ENCODE measurements at regions not wholly inside any gene's neighbourhood (a gene's known extent, or its start where the extent isn't known, plus 50 kb on each side); places are given as distances from the start of the nearest gene placed in this dataset.

DNA sequence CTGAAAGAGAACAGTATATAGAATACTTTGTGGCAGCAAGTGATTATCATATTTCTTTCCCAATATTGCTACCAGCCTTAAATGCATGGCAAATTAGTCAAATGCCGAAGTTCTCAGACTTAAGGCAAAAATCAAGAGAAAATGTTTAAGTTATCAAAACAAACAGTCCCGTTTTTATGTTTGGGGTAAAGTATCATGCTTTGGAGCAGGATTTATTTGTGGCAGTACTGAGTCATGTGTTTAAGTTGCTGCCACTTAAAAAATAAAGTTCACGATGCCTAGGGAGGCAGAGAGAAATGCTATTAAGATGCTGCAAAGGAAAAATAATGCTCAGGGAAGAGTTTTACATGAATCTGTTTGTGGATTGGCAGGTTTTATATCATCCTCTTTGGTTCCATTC lies 417.4 kb upstream of the MDFIC2 start:
- H4K20me1 ChIP-seq (ENCODE audit: insufficient read depth), result no peaks in the 10 kb centered on the region
- H3K9me3 ChIP-seq (ENCODE audit: low read length), result no peaks in the 10 kb centered on the region
- TF ChIP-seq TAF1 (IDR thresholded peaks at IDR 0.05; ENCODE audit: low read depth), result no peak
- TF ChIP-seq EP300 (conservative IDR thresholded peaks at IDR 0.05; ENCODE audit: poor library complexity, severe bottlenecking), result no peak
- no peak for TF ChIP-seq RAD21 (conservative IDR thresholded peaks at IDR 0.05)
- TF ChIP-seq, protein P1, sequence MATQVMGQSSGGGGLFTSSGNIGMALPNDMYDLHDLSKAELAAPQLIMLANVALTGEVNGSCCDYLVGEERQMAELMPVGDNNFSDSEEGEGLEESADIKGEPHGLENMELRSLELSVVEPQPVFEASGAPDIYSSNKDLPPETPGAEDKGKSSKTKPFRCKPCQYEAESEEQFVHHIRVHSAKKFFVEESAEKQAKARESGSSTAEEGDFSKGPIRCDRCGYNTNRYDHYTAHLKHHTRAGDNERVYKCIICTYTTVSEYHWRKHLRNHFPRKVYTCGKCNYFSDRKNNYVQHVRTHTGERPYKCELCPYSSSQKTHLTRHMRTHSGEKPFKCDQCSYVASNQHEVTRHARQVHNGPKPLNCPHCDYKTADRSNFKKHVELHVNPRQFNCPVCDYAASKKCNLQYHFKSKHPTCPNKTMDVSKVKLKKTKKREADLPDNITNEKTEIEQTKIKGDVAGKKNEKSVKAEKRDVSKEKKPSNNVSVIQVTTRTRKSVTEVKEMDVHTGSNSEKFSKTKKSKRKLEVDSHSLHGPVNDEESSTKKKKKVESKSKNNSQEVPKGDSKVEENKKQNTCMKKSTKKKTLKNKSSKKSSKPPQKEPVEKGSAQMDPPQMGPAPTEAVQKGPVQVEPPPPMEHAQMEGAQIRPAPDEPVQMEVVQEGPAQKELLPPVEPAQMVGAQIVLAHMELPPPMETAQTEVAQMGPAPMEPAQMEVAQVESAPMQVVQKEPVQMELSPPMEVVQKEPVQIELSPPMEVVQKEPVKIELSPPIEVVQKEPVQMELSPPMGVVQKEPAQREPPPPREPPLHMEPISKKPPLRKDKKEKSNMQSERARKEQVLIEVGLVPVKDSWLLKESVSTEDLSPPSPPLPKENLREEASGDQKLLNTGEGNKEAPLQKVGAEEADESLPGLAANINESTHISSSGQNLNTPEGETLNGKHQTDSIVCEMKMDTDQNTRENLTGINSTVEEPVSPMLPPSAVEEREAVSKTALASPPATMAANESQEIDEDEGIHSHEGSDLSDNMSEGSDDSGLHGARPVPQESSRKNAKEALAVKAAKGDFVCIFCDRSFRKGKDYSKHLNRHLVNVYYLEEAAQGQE (IDR thresholded peaks at IDR 0.05; ENCODE audit: borderline replicate concordance), result no peak
- TF ChIP-seq MXI1 (conservative IDR thresholded peaks at IDR 0.05; ENCODE audit: poor library complexity, severe bottlenecking), result no peak
- TF ChIP-seq POLR2AphosphoS5 (IDR thresholded peaks at IDR 0.05), result no peak
- no peak for TF ChIP-seq SMC3 (conservative IDR thresholded peaks at IDR 0.05; ENCODE audit: poor library complexity)
- TF ChIP-seq, protein P2, sequence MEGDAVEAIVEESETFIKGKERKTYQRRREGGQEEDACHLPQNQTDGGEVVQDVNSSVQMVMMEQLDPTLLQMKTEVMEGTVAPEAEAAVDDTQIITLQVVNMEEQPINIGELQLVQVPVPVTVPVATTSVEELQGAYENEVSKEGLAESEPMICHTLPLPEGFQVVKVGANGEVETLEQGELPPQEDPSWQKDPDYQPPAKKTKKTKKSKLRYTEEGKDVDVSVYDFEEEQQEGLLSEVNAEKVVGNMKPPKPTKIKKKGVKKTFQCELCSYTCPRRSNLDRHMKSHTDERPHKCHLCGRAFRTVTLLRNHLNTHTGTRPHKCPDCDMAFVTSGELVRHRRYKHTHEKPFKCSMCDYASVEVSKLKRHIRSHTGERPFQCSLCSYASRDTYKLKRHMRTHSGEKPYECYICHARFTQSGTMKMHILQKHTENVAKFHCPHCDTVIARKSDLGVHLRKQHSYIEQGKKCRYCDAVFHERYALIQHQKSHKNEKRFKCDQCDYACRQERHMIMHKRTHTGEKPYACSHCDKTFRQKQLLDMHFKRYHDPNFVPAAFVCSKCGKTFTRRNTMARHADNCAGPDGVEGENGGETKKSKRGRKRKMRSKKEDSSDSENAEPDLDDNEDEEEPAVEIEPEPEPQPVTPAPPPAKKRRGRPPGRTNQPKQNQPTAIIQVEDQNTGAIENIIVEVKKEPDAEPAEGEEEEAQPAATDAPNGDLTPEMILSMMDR (IDR thresholded peaks at IDR 0.05; ENCODE audit: poor library complexity, severe bottlenecking), result no peak
- TF ChIP-seq EZH2 (IDR thresholded peaks at IDR 0.05; ENCODE audit: borderline replicate concordance, insufficient read depth, low read length, poor library complexity, severe bottlenecking), result no peak
- no peak overlapping the region for H3K4me3 ChIP-seq (ENCODE audit: low read length)
- H3K9ac ChIP-seq (ENCODE audit: low read length), result no peak overlapping the region
- H3K9me2 ChIP-seq (ENCODE audit: insufficient read depth, low read length), result no peaks in the 10 kb centered on the region
- no peaks in the 10 kb centered on the region for H3K79me2 ChIP-seq (replicated peaks; ENCODE audit: insufficient read depth, low read length)
- no peak overlapping the region for H3K27ac ChIP-seq (ENCODE audit: low read length)
- H3F3A ChIP-seq (ENCODE audit: insufficient read depth, low read length, poor library complexity, severe bottlenecking), result no peaks in the 10 kb centered on the region
- no peak overlapping the region for H3K4me2 ChIP-seq (ENCODE audit: low read length)
- no peaks in the 10 kb centered on the region for H3K27me3 ChIP-seq (ENCODE audit: insufficient read depth, low read depth, low read length)
- H3K36me3 ChIP-seq (ENCODE audit: insufficient read depth, low read length), result no peaks in the 10 kb centered on the region
- no peak overlapping the region for H2AFZ ChIP-seq (ENCODE audit: low read depth, low read length)

DNA sequence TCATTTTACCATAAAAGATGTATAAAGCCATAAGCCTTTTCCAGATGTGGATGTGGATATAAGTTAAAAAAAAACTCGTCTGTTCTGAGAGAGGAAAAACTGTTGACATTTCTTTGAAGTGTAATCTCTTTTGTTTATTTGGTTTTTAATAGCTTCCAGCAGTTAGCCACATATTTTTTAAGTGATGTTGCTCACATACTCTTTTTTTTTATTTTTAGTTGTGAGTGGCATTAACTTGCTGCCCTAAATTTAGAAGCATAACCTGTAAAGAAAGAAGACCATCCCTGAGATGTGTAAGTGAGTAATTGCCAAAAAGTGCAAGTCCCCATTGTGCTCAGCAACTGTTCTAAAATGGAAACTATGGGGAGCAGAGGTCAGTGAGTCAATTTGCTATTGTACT lies 415.9 kb upstream of the MDFIC2 start:
- Histone ChIP-seq H2AFZ (ENCODE audit: low read depth, low read length) (no peak overlapping the region), H4K20me1 (ENCODE audit: insufficient read depth) (no peaks in the 10 kb centered on the region), H3K4me2 (ENCODE audit: low read length) (no peak overlapping the region), H3K36me3 (ENCODE audit: insufficient read depth, low read length) (no peaks in the 10 kb centered on the region), H3K4me3 (ENCODE audit: low read length) (no peak overlapping the region), H3K27me3 (ENCODE audit: insufficient read depth, low read depth, low read length) (no peaks in the 10 kb centered on the region), H3K9ac (ENCODE audit: low read length) (no peak overlapping the region), H3F3A (ENCODE audit: insufficient read depth, low read length, poor library complexity, severe bottlenecking) (no peaks in the 10 kb centered on the region), H3K27ac (ENCODE audit: low read length) (no peak overlapping the region), H3K79me2 (replicated peaks; ENCODE audit: insufficient read depth, low read length) (no peaks in the 10 kb centered on the region), H3K9me3 (ENCODE audit: low read length) (no peaks in the 10 kb centered on the region), H3K9me2 (ENCODE audit: insufficient read depth, low read length) (no peaks in the 10 kb centered on the region)
- no peak for TF ChIP-seq EP300 (conservative IDR thresholded peaks at IDR 0.05; ENCODE audit: poor library complexity, severe bottlenecking)
- no peak for TF ChIP-seq EZH2 (IDR thresholded peaks at IDR 0.05; ENCODE audit: borderline replicate concordance, insufficient read depth, low read length, poor library complexity, severe bottlenecking)
- TF ChIP-seq, protein P2 (IDR thresholded peaks at IDR 0.05; ENCODE audit: poor library complexity, severe bottlenecking), result no peak
- no peak for TF ChIP-seq TAF1 (IDR thresholded peaks at IDR 0.05; ENCODE audit: low read depth)
- no peak for TF ChIP-seq SMC3 (conservative IDR thresholded peaks at IDR 0.05; ENCODE audit: poor library complexity)
- TF ChIP-seq RAD21 (conservative IDR thresholded peaks at IDR 0.05), result no peak
- TF ChIP-seq MXI1 (conservative IDR thresholded peaks at IDR 0.05; ENCODE audit: poor library complexity, severe bottlenecking), result no peak
- TF ChIP-seq, protein P1 (IDR thresholded peaks at IDR 0.05; ENCODE audit: borderline replicate concordance), result no peak
- TF ChIP-seq POLR2AphosphoS5 (IDR thresholded peaks at IDR 0.05), result no peak

Data from neural cell (in vitro differentiated cells).